ENCODE measurements at regions not wholly inside any gene's neighbourhood (a gene's known extent, or its start where the extent isn't known, plus 50 kb on each side); places are given as distances from the start of the nearest gene placed in this dataset.
"Not testable (repeated sequence)": the region's sequence is repeated elsewhere in the genome, so short reads cannot be mapped to it uniquely, and the experiment has no call there.

DNA sequence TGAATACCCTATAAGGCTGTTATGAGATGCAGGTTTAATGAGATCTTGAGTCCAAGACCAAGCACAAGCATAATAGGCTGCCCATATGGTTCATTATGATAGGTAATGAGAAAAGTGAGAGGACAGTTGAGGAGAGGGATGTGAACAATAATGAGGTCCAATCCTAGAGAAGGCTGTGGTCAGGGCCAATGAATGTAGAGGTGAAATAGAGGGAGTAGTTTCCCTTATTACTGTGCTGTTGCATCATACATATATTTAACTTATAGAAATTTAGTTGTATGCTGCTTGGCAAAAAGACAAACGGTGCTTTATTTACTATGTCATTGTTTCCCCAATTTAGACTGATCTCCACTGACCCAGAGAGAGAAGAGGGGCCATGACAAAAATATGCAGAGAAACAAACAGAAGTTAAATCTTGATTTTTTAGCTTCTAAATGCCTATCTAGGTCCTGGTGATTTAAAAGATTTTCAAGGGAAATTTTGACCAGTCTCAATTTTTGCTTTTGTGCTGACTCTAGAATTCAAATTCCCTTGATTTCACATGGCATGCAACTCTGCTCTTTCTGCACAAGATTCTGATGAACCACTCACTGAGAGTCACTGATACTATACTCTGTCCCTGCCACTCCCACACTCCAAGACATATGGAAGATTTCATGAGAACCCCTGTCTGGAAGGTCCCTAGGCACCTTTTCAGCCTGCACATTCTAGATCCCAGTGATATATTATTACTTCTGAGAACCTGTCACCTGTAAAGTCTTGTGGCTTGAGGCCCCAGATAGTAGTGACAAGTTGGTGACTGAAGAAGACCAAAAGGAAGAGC lies 159.7 kb downstream of the VSIG4 start:
- H3K4me1 ChIP-seq (ENCODE audit: control insufficient read depth in 1 of 2, low read depth in 2 of 2): no peaks in the 10 kb centered on the region
- ATAC-seq (ENCODE audit: insufficient number of reproducible peaks, low FRiP score, low read depth) (no peak), DNase-seq (ENCODE audit: low spot score) (no peak)
- TF ChIP-seq, protein P1, sequence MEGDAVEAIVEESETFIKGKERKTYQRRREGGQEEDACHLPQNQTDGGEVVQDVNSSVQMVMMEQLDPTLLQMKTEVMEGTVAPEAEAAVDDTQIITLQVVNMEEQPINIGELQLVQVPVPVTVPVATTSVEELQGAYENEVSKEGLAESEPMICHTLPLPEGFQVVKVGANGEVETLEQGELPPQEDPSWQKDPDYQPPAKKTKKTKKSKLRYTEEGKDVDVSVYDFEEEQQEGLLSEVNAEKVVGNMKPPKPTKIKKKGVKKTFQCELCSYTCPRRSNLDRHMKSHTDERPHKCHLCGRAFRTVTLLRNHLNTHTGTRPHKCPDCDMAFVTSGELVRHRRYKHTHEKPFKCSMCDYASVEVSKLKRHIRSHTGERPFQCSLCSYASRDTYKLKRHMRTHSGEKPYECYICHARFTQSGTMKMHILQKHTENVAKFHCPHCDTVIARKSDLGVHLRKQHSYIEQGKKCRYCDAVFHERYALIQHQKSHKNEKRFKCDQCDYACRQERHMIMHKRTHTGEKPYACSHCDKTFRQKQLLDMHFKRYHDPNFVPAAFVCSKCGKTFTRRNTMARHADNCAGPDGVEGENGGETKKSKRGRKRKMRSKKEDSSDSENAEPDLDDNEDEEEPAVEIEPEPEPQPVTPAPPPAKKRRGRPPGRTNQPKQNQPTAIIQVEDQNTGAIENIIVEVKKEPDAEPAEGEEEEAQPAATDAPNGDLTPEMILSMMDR (IDR thresholded peaks at IDR 0.05): no peak
- H3K4me3 ChIP-seq: no peak overlapping the region
- H3K27ac ChIP-seq: no peak overlapping the region
- no peaks in the 10 kb centered on the region for H3K36me3 ChIP-seq
- H3K9me3 ChIP-seq: no peaks in the 10 kb centered on the region
- no peaks in the 10 kb centered on the region for H3K27me3 ChIP-seq (replicated peaks; ENCODE audit: insufficient read depth)

DNA sequence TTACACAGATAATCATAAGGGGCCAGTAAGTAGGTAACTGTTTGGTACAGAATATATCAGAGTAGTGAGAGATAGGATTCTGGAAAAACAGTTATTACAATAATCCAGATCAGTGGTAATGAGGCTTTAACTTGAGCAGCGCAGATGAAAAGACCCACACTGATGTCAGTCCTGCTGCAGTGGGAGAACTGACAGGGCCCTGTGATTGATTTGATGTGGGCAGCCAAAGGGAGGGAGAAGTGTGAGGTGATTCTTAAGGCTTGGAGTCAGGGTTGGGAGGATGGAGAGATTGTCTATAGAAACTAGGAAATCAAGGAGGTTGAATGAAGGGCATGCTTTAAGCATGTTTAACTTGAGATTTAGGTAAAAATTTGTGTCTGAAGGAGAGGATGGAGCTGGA lies 161.4 kb downstream of the VSIG4 start:
- no peak for ATAC-seq (ENCODE audit: insufficient number of reproducible peaks, low FRiP score, low read depth)

DNA sequence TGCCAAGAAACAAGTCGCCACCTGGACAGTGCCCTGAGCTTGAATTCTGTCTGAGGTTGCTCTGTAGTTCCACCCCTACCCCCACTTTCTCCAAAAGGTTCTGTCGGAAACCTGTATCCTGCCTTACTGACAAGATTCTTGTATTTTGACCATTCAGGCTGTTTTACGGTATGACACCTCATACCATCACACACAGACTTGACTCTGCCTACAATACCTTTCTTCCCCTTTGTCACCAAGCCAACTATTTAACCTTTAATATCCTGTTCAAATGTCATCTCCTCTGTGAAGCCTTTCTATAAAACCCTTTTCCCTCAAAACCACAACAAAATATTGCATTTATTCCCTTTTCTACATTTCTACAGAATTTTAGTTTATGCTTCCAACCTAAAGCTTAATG lies 161.9 kb downstream of the VSIG4 start:
- DNase-seq (ENCODE audit: low spot score) (no peak), ATAC-seq (ENCODE audit: insufficient number of reproducible peaks, low FRiP score, low read depth) (no peak)
- H3K9me3 ChIP-seq: no peaks in the 10 kb centered on the region
- no peaks in the 10 kb centered on the region for H3K4me1 ChIP-seq (ENCODE audit: control insufficient read depth in 1 of 2, low read depth in 2 of 2)
- TF ChIP-seq, protein P1 (IDR thresholded peaks at IDR 0.05): no peak
- H3K27ac ChIP-seq: no peak overlapping the region
- no peaks in the 10 kb centered on the region for H3K36me3 ChIP-seq
- H3K27me3 ChIP-seq (replicated peaks; ENCODE audit: insufficient read depth): no peaks in the 10 kb centered on the region
- no peak overlapping the region for H3K4me3 ChIP-seq

More for the DNA sequence above, 161.4 kb downstream of the VSIG4 start:
- Histone ChIP-seq H3K27me3 (replicated peaks; ENCODE audit: insufficient read depth) (no peaks in the 10 kb centered on the region), H3K4me1 (ENCODE audit: control insufficient read depth in 1 of 2, low read depth in 2 of 2) (no peaks in the 10 kb centered on the region), H3K9me3 (no peaks in the 10 kb centered on the region), H3K36me3 (no peaks in the 10 kb centered on the region), H3K27ac (no peak overlapping the region), H3K4me3 (no peak overlapping the region)
- no peak for DNase-seq (ENCODE audit: low spot score)
- TF ChIP-seq, protein P1 (IDR thresholded peaks at IDR 0.05): no peak

DNA sequence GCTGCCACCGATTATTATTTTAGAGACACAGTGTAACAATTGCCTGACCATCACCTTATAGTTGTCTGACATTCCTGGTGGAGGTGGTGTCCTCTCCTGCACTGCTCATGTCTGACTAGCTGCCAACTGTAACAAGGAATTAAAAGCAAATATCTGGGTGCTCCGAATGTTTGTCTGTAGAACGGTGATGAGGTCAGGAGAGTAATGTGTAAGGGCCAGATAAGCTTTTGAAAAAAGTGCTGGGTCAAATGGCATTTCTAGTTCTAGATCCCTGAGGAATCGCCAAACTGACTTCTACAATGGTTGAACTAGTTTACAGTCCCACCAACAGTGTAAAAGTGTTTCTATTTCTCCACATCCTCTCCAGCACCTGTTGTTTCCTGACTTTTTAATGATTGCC lies 164.3 kb downstream of the VSIG4 start:
- H3K36me3 ChIP-seq; H3K4me3 ChIP-seq; H3K27ac ChIP-seq; DNase-seq (ENCODE audit: low spot score); ATAC-seq (ENCODE audit: insufficient number of reproducible peaks, low FRiP score, low read depth); H3K9me3 ChIP-seq; H3K4me1 ChIP-seq (ENCODE audit: control insufficient read depth in 1 of 2, low read depth in 2 of 2); H3K27me3 ChIP-seq (replicated peaks; ENCODE audit: insufficient read depth): not testable (repeated sequence)

DNA sequence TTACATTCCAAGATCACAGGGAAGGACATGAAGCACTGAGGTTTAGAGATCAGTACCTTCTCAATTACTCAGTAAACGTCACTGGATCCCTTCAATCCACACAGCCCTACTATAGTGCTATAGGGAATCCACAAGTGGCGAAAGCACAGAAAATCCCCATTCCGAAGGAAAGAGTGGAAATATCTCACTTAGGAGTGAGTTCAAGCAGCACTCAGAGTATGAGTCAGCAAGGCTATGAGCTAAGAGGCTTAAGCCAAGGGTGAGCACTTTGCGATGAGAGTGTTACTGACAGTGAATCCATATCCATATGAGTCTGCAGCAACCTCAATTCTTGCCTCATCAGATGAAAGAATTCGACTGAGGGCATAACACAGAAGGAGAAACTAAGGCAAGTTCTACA lies 165.1 kb downstream of the VSIG4 start:
- Histone ChIP-seq H3K4me1 (ENCODE audit: control insufficient read depth in 1 of 2, low read depth in 2 of 2) (no peaks in the 10 kb centered on the region), H3K27me3 (replicated peaks; ENCODE audit: insufficient read depth) (no peaks in the 10 kb centered on the region), H3K9me3 (no peaks in the 10 kb centered on the region), H3K36me3 (no peaks in the 10 kb centered on the region), H3K4me3 (no peak overlapping the region), H3K27ac (no peak overlapping the region)
- DNase-seq (ENCODE audit: low spot score) (no peak), ATAC-seq (ENCODE audit: insufficient number of reproducible peaks, low FRiP score, low read depth) (no peak)
- TF ChIP-seq, protein P1 (IDR thresholded peaks at IDR 0.05): no peak

DNA sequence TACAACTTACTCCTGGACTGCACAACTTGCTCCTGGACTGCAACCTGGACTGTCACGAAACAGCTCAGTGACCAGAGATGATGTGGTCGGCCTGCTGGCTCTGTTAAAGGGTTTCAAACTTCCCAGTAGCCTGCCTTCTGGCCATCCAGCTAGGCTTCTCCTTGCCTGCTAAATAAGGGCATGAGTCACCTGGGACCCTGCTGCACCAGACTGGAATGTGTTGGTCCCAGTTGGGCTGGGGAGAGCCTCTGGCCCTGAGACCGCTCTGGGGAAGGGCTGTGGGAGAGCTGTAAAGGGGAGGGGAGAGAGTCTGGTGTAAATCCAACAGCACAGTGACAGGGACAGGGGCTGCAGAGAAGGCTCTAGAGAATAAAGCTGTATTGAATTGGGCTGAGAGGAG lies 165.8 kb downstream of the VSIG4 start:
- no peak overlapping the region for H3K4me3 ChIP-seq
- no peaks in the 10 kb centered on the region for H3K27me3 ChIP-seq (replicated peaks; ENCODE audit: insufficient read depth)
- TF ChIP-seq, protein P1 (IDR thresholded peaks at IDR 0.05): no peak
- no peak overlapping the region for H3K27ac ChIP-seq
- DNase-seq (ENCODE audit: low spot score) (no peak), ATAC-seq (ENCODE audit: insufficient number of reproducible peaks, low FRiP score, low read depth) (no peak)
- no peaks in the 10 kb centered on the region for H3K9me3 ChIP-seq
- H3K36me3 ChIP-seq: no peaks in the 10 kb centered on the region
- H3K4me1 ChIP-seq (ENCODE audit: control insufficient read depth in 1 of 2, low read depth in 2 of 2): no peaks in the 10 kb centered on the region
